ENCODE measurements at regions not wholly inside any gene's neighbourhood (a gene's known extent, or its start where the extent isn't known, plus 50 kb on each side); places are given as distances from the start of the nearest gene placed in this dataset.

- Histone ChIP-seq H3K4me3 (no peak overlapping the region), H3K9ac (ENCODE audit: insufficient read length) (no peak overlapping the region), H3K9me3 (ENCODE audit: low read depth, low read length) (no peaks in the 10 kb centered on the region), H3K27ac (no peak overlapping the region), H3K36me3 (ENCODE audit: insufficient read depth, low read length) (no peaks in the 10 kb centered on the region)
- DNase-seq (ENCODE audit: low read depth, low spot score), result no peak
- TF ChIP-seq EZH2 (IDR thresholded peaks at IDR 0.05) (no peak), FOXP2 (optimal IDR thresholded peaks at IDR 0.05; ENCODE audit: control extremely low read depth, extremely low read length, insufficient read depth) (no peak), POLR2AphosphoS5 (IDR thresholded peaks at IDR 0.05; ENCODE audit: borderline replicate concordance, low read depth, low read length) (no peak)
Measured at GRCh38 chr4:128722911-128723310, 86.6 kb upstream of the JADE1 start.

GRCh38 chr4:128721896-128722295, 87.6 kb upstream of the JADE1 start:
- Histone ChIP-seq H3K9ac (ENCODE audit: insufficient read length) (no peak overlapping the region), H3K36me3 (ENCODE audit: insufficient read depth, low read length) (no peaks in the 10 kb centered on the region), H3K9me3 (ENCODE audit: low read depth, low read length) (no peaks in the 10 kb centered on the region), H3K27ac (no peak overlapping the region), H3K4me3 (no peak overlapping the region)
- no peak for DNase-seq (ENCODE audit: low read depth, low spot score)
- TF ChIP-seq EZH2 (IDR thresholded peaks at IDR 0.05) (no peak), FOXP2 (optimal IDR thresholded peaks at IDR 0.05; ENCODE audit: control extremely low read depth, extremely low read length, insufficient read depth) (no peak)

- no peak overlapping the region for H3K4me3 ChIP-seq
- TF ChIP-seq EZH2 (IDR thresholded peaks at IDR 0.05) (no peak), FOXP2 (optimal IDR thresholded peaks at IDR 0.05; ENCODE audit: control extremely low read depth, extremely low read length, insufficient read depth) (no peak), POLR2AphosphoS5 (IDR thresholded peaks at IDR 0.05; ENCODE audit: borderline replicate concordance, low read depth, low read length) (no peak)
- DNase-seq (ENCODE audit: low read depth, low spot score), result no peak
- H3K36me3 ChIP-seq (ENCODE audit: insufficient read depth, low read length), result no peaks in the 10 kb centered on the region
- no peak overlapping the region for H3K27ac ChIP-seq
- H3K9me3 ChIP-seq (ENCODE audit: low read depth, low read length), result no peaks in the 10 kb centered on the region
- H3K9ac ChIP-seq (ENCODE audit: insufficient read length), result no peak overlapping the region
Measured at GRCh38 chr4:128720270-128720669, 89.2 kb upstream of the JADE1 start.

- Histone ChIP-seq H3K9ac (ENCODE audit: insufficient read length) (no peak overlapping the region), H3K4me3 (no peak overlapping the region), H3K36me3 (ENCODE audit: insufficient read depth, low read length) (no peaks in the 10 kb centered on the region), H3K9me3 (ENCODE audit: low read depth, low read length) (no peaks in the 10 kb centered on the region), H3K27ac (no peak overlapping the region)
- TF ChIP-seq FOXP2 (optimal IDR thresholded peaks at IDR 0.05; ENCODE audit: control extremely low read depth, extremely low read length, insufficient read depth) (no peak), POLR2AphosphoS5 (IDR thresholded peaks at IDR 0.05; ENCODE audit: borderline replicate concordance, low read depth, low read length) (no peak), EZH2 (IDR thresholded peaks at IDR 0.05) (no peak)
- no peak for DNase-seq (ENCODE audit: low read depth, low spot score)
Measured at GRCh38 chr4:128718768-128719167, 90.7 kb upstream of the JADE1 start.

GRCh38 chr4:128716338-128716737, 93.2 kb upstream of the JADE1 start:
- Histone ChIP-seq H3K4me3 (no peak overlapping the region), H3K9ac (ENCODE audit: insufficient read length) (no peak overlapping the region), H3K9me3 (ENCODE audit: low read depth, low read length) (no peaks in the 10 kb centered on the region), H3K36me3 (ENCODE audit: insufficient read depth, low read length) (no peaks in the 10 kb centered on the region), H3K27ac (no peak overlapping the region)
- no peak for DNase-seq (ENCODE audit: low read depth, low spot score)
- TF ChIP-seq POLR2AphosphoS5 (IDR thresholded peaks at IDR 0.05; ENCODE audit: borderline replicate concordance, low read depth, low read length) (no peak), FOXP2 (optimal IDR thresholded peaks at IDR 0.05; ENCODE audit: control extremely low read depth, extremely low read length, insufficient read depth) (no peak), EZH2 (IDR thresholded peaks at IDR 0.05) (no peak)

GRCh38 chr4:128715616-128716015, 93.9 kb upstream of the JADE1 start:
- TF ChIP-seq EZH2 (IDR thresholded peaks at IDR 0.05) (no peak), POLR2AphosphoS5 (IDR thresholded peaks at IDR 0.05; ENCODE audit: borderline replicate concordance, low read depth, low read length) (no peak), FOXP2 (optimal IDR thresholded peaks at IDR 0.05; ENCODE audit: control extremely low read depth, extremely low read length, insufficient read depth) (no peak)
- no peak overlapping the region for H3K4me3 ChIP-seq
- H3K9me3 ChIP-seq (ENCODE audit: low read depth, low read length), result no peaks in the 10 kb centered on the region
- no peak overlapping the region for H3K9ac ChIP-seq (ENCODE audit: insufficient read length)
- no peak for DNase-seq (ENCODE audit: low read depth, low spot score)
- H3K27ac ChIP-seq, result no peak overlapping the region
- no peaks in the 10 kb centered on the region for H3K36me3 ChIP-seq (ENCODE audit: insufficient read depth, low read length)

GRCh38 chr4:128711361-128711760, 98.1 kb upstream of the JADE1 start:
- DNase-seq (ENCODE audit: low read depth, low spot score), result peak; percentile 18
- no peak overlapping the region for H3K4me3 ChIP-seq
- no peaks in the 10 kb centered on the region for H3K36me3 ChIP-seq (ENCODE audit: insufficient read depth, low read length)
- no peak overlapping the region for H3K9ac ChIP-seq (ENCODE audit: insufficient read length)
- H3K9me3 ChIP-seq (ENCODE audit: low read depth, low read length), result no peaks in the 10 kb centered on the region
- H3K27ac ChIP-seq, result no peak overlapping the region; the same call in 1 of the 2 replicates
- no peak for TF ChIP-seq POLR2AphosphoS5 (IDR thresholded peaks at IDR 0.05; ENCODE audit: borderline replicate concordance, low read depth, low read length)
- no peak for TF ChIP-seq EZH2 (IDR thresholded peaks at IDR 0.05)
- no peak for TF ChIP-seq FOXP2 (optimal IDR thresholded peaks at IDR 0.05; ENCODE audit: control extremely low read depth, extremely low read length, insufficient read depth)

GRCh38 chr4:128709268-128709667, 100.2 kb upstream of the JADE1 start:
- no peak for DNase-seq (ENCODE audit: low read depth, low spot score)
- Histone ChIP-seq H3K4me3 (no peak overlapping the region), H3K9me3 (ENCODE audit: low read depth, low read length) (no peaks in the 10 kb centered on the region), H3K36me3 (ENCODE audit: insufficient read depth, low read length) (no peaks in the 10 kb centered on the region), H3K9ac (ENCODE audit: insufficient read length) (no peak overlapping the region), H3K27ac (no peak overlapping the region)
- no peak for TF ChIP-seq FOXP2 (optimal IDR thresholded peaks at IDR 0.05; ENCODE audit: control extremely low read depth, extremely low read length, insufficient read depth)

GRCh38 chr4:128707864-128708263, 101.6 kb upstream of the JADE1 start:
- no peak overlapping the region for H3K4me3 ChIP-seq
- no peak overlapping the region for H3K27ac ChIP-seq
- TF ChIP-seq POLR2AphosphoS5 (IDR thresholded peaks at IDR 0.05; ENCODE audit: borderline replicate concordance, low read depth, low read length) (no peak), FOXP2 (optimal IDR thresholded peaks at IDR 0.05; ENCODE audit: control extremely low read depth, extremely low read length, insufficient read depth) (no peak), EZH2 (IDR thresholded peaks at IDR 0.05) (no peak)
- no peak overlapping the region for H3K9ac ChIP-seq (ENCODE audit: insufficient read length)
- no peaks in the 10 kb centered on the region for H3K9me3 ChIP-seq (ENCODE audit: low read depth, low read length)
- DNase-seq (ENCODE audit: low read depth, low spot score), result no peak
- no peaks in the 10 kb centered on the region for H3K36me3 ChIP-seq (ENCODE audit: insufficient read depth, low read length)
